Upper lobe of right lung (tissue), 1 donor: ENCODE measurements at regions not wholly inside any gene's neighbourhood (a gene's known extent, or its start where the extent isn't known, plus 50 kb on each side); places are given as distances from the start of the nearest gene placed in this dataset.

ENCODE experiments used
- ATAC-seq: fragments of 200-7000 bp; cut with Tn5 transposase; one replicate; pipeline ENCODE4 v1.9.1; 2020; ENCODE audit warnings: mild to moderate bottlenecking, moderate library complexity
- DNase-seq: peaks from one replicate; pipeline ENCODE4 v3.0.0-alpha.2; 2020
- H3K27ac ChIP-seq: fragments of 200-600 bp; one replicate; pipeline ENCODE4 v1.8.0; 2022
- H3K27me3 ChIP-seq: fragments of 200-600 bp; one replicate; pipeline ENCODE4 v1.8.0; 2022; ENCODE audit warnings: mild to moderate bottlenecking
- H3K36me3 ChIP-seq: fragments of 200-600 bp; one replicate; pipeline ENCODE4 v1.8.0; 2022
- H3K4me1 ChIP-seq: fragments of 200-600 bp; one replicate; pipeline ENCODE4 v1.8.0; 2022
- H3K4me3 ChIP-seq: fragments of 200-600 bp; one replicate; pipeline ENCODE4 v1.8.0; 2022; ENCODE audit warnings: mild to moderate bottlenecking
- H3K9me3 ChIP-seq: fragments of 200-600 bp; one replicate; pipeline ENCODE4 v1.8.0; 2022
- intact Hi-C: fragments of 100-400 bp; cut with DNase I; formaldehyde crosslinking; loops from one replicate; pipeline ENCODE4 v1.11.0; 2022
- TF ChIP-seq, protein P1 (sequence below): fragments of 200-600 bp; IDR thresholded peaks from one replicate; pipeline ENCODE4 v1.8.0; 2022; ENCODE audit warnings: antibody characterized with exemption
- donor health status: DM: no; HTN: yes; CAD: no; lungs with severe emphysema.

DNA sequence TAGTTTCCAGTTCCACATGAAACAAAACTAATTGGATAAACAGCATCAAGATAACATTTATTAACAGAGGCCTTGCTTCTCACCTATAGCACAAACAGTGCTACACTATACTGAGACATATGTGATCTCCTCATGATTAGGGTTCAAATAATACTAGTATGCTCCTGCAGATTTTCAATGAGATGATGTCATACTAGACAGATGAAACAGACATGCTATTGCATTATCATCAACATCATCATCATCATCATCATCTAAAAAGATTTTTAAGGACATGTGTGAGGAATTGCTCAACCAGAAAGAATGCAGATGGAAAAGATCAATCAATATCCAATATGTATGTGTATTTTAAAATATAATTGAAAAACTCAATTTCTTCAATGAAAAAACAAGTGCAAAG lies 932.3 kb downstream of the METTL15 start:
- no peak overlapping the region for H3K4me3 ChIP-seq
- no peak for ATAC-seq

DNA sequence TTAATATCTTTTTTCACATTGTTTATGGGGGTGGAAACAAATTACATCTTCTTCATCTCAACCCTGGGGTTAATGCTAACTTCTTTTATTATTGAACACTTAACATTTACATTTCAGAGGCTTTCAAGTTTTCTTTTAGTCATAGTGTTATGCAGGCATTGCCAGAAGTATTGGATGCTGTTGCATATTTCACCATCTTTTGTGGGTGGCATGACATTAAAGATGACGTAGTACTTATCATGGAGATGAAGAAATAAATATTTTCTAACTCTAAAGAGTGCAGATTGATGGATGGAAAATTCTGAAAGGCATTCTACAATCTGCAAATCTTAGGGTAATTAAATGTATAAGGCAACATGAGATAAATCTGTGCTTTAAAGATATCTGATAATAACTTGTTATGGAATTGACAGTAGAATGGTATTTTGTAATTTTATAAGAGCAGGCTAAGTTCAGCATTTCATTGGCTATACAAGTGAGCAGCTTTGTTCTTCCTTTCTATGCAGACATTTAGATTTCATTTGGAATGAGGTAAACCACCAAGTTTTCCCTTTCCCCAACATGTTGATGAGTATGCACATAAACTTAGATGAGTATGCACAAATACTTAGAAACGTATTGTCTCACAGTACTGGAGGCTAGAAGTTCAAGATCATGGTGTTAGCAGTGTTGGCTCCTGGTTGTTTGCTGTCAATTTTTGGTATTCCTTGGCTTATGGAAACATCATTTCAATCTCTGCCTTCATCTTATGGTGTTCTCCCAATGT lies 924.4 kb downstream of the METTL15 start:
- H3K27ac ChIP-seq: no peak overlapping the region
- no peaks in the 10 kb centered on the region for H3K36me3 ChIP-seq
- H3K9me3 ChIP-seq: peaks cover 4% of the 10 kb centered on the region
- no peak overlapping the region for H3K4me3 ChIP-seq
- DNase-seq: no peak
- H3K27me3 ChIP-seq: no peaks in the 10 kb centered on the region
- intact Hi-C loops: no loop called here
- H3K4me1 ChIP-seq: no peaks in the 10 kb centered on the region
- no peak for ATAC-seq
- TF ChIP-seq, protein P1, sequence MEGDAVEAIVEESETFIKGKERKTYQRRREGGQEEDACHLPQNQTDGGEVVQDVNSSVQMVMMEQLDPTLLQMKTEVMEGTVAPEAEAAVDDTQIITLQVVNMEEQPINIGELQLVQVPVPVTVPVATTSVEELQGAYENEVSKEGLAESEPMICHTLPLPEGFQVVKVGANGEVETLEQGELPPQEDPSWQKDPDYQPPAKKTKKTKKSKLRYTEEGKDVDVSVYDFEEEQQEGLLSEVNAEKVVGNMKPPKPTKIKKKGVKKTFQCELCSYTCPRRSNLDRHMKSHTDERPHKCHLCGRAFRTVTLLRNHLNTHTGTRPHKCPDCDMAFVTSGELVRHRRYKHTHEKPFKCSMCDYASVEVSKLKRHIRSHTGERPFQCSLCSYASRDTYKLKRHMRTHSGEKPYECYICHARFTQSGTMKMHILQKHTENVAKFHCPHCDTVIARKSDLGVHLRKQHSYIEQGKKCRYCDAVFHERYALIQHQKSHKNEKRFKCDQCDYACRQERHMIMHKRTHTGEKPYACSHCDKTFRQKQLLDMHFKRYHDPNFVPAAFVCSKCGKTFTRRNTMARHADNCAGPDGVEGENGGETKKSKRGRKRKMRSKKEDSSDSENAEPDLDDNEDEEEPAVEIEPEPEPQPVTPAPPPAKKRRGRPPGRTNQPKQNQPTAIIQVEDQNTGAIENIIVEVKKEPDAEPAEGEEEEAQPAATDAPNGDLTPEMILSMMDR: no peak

More for the DNA sequence above, 932.3 kb downstream of the METTL15 start:
- H3K27ac ChIP-seq: no peak overlapping the region
- intact Hi-C loops: no loop called here
- TF ChIP-seq, protein P1: no peak
- H3K4me1 ChIP-seq: no peaks in the 10 kb centered on the region
- H3K36me3 ChIP-seq: no peaks in the 10 kb centered on the region
- no peaks in the 10 kb centered on the region for H3K27me3 ChIP-seq
- no peaks in the 10 kb centered on the region for H3K9me3 ChIP-seq
- no peak for DNase-seq

- no peaks in the 10 kb centered on the region for H3K27me3 ChIP-seq
- ATAC-seq (no peak), DNase-seq (no peak)
- intact Hi-C loops: no loop called here
- H3K36me3 ChIP-seq: no peaks in the 10 kb centered on the region
- no peaks in the 10 kb centered on the region for H3K4me1 ChIP-seq
- H3K9me3 ChIP-seq: peaks cover 4% of the 10 kb centered on the region
- H3K27ac ChIP-seq: no peak overlapping the region
- TF ChIP-seq, protein P1: no peak
- H3K4me3 ChIP-seq: no peak overlapping the region
Measured at GRCh38 chr11:29029452-29029851, 921.3 kb downstream of the METTL15 start.

DNA sequence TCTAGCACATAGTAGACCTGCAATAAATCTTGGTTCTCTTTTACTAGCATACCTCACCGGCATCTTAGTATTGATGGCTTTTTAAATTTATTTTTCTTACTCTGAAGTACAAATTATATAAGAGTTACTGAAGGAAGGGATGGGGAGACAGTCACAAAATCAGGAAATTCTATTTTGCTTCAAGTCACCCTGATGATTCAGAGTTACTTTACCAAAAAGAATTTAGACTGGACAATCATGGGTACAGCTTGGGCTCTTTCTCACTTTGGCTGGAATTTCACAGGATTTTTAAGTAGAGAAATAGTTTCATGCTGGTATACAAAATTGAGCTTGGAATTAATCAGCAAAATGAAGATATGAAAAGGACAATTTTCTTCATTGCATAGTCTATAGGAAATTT lies 919.2 kb downstream of the METTL15 start:
- TF ChIP-seq, protein P1: no peak
- intact Hi-C loops: no loop called here

DNA sequence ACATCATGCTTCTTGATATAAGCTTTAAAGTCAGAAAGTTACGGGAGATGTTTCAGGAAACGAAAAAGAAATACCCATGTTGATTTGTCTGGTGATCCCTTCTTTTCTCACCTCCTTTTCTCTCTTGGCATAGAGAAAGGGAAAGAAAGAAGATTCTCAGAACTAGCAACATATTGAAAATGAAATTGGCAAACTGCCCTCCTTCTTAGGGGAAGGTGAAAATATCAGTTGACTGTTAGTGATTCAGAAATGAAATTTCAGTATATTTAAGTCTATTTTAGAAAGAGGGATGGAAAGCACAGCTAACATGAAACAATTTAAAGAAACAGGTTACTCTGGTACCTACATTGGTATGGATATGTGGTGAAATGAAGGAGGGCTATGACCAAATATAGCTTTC lies 918.1 kb downstream of the METTL15 start:
- ATAC-seq: no peak
- Histone ChIP-seq H3K27me3 (no peaks in the 10 kb centered on the region), H3K36me3 (no peaks in the 10 kb centered on the region), H3K4me1 (no peaks in the 10 kb centered on the region), H3K27ac (no peak overlapping the region), H3K9me3 (peaks cover 4% of the 10 kb centered on the region), H3K4me3 (no peak overlapping the region)
- TF ChIP-seq, protein P1: no peak
- intact Hi-C loops: no loop called here
- DNase-seq: no peak

More for the DNA sequence above, 919.2 kb downstream of the METTL15 start:
- H3K27ac ChIP-seq: no peak overlapping the region
- H3K9me3 ChIP-seq: peaks cover 4% of the 10 kb centered on the region
- ATAC-seq (no peak), DNase-seq (no peak)
- no peak overlapping the region for H3K4me3 ChIP-seq
- no peaks in the 10 kb centered on the region for H3K4me1 ChIP-seq
- H3K36me3 ChIP-seq: no peaks in the 10 kb centered on the region
- H3K27me3 ChIP-seq: no peaks in the 10 kb centered on the region
